ENCODE measurements at regions not wholly inside any gene's neighbourhood (a gene's known extent, or its start where the extent isn't known, plus 50 kb on each side); places are given as distances from the start of the nearest gene placed in this dataset.
"Not testable (repeated sequence)": the region's sequence is repeated elsewhere in the genome, so short reads cannot be mapped to it uniquely, and the experiment has no call there.

GRCh38 chr10:26934190-26934589 is 73.4 kb upstream of the ABI1 start:
- not testable (repeated sequence) for TF ChIP-seq CTCF, POLR2A (IDR thresholded peaks at IDR 0.05)

All from thyroid gland (tissue), 4 donors.